NCI-H69 (cell line): ENCODE measurements at regions not wholly inside any gene's neighbourhood (a gene's known extent, or its start where the extent isn't known, plus 50 kb on each side); places are given as distances from the start of the nearest gene placed in this dataset.
"Not testable (repeated sequence)": the region's sequence is repeated elsewhere in the genome, so short reads cannot be mapped to it uniquely, and the experiment has no call there.

Source experiments
- DNase-seq: peaks from one replicate; lab custom pipeline; 2025; lab: John Stamatoyannopoulos, UW

DNA sequence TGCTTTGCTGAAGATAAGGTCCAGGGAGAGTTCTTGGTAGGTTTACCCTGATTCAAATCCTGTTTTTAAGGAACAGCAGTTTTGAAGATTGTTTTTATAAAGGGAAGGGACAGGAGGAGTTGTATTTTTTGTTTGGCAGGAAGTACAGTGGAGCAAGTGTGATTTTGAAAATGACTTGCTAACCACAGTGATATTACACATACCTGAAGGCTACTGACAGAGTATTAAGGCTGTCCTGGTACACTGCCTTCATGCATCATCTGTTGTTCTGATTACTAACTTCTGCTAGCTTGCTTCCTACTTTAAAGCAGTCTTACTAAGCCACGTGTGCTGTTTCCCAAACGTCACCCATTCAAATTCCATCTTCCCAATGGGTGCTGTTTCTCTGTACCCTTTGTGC, 559.5 kb upstream of the SGCD start:
- no peak for DNase-seq

DNA sequence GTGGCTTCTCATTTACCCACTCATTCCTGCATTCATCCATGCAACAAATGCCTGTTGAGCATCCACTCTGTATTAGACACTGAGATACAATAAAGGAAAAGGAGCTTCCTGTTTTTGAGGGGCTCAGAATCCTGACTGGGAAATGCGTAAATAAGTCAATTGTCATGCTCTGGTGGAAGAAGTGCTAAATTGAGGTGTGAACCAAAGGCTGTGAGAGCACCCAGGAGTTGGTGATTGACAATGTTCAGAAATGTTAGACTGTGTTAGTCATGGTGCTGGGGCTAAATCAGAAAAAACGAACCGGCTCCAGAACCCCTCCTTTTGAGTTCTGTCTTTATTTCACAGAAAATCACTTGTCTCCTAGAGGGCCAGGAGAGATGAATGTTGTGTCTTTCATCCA, 558.6 kb upstream of the SGCD start:
- no peak for DNase-seq

DNA sequence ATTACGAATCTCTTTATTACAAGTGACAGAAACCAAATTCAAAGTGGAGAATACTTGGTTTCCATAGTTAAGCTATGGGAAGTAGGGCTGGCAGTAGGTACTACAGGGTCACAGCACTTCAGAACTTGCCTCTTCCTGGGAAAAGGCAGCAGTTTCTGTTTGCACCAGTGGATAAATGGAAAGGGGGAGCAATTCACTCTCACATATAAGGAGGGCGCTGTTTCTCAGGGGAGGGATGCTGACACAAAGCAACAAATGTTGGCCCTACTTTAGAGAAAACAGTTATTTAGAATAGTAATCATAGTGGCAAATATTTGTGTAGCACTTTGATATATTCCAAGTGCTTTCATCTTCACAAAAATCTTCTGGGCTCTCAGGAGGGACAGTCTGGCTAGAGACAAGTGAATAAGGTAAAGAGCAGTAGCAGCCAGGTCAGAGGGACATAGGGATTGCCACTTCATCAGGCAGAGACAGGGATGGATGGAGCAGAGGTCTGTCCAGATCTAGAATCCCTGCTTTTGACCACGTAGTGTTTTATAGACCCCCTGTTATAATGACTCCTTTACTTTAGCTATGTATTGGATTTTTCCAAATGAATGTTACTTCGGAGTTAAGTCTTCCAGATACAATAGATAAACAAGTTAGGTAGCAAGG, 554.8 kb upstream of the SGCD start:
- peak; percentile 18 for DNase-seq

DNA sequence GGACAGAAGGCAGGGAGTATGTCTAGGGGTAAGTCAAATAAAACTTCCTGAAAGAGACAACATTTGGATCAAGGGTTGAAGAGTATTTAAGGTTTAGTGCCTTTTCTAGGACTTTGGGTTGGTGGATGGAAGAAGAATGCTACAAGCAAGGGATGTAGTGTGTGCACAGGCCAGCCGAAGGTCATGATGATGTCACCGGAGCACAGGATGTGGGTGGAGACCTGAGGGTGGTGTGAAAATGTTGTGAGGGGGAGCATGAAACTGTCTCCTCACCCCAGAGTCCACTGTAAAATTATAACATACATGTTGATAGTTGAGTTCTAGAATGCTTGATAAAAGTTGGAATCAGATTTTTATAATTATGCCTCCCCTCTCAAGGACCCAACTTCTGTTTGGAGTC, 553.3 kb upstream of the SGCD start:
- no peak for DNase-seq

DNA sequence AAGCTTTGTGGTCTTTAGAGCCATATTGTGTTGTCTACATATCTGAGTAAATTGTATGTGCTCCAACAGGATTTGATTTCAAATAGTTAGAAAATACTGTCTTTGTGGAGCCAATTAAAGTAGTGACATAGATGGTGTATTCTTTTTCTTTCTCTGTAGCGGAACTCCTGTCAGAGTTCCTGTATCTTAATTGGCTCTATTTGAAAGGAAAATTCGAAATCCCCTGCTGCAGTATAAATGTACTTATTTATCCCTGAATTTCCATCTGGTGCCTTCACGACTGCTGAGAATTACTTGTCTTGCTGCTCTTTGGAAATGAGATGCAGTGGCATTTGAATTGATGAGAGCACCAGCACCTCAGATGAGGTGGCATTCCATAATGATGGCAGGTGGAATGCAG, 546.7 kb upstream of the SGCD start:
- DNase-seq: no peak

DNA sequence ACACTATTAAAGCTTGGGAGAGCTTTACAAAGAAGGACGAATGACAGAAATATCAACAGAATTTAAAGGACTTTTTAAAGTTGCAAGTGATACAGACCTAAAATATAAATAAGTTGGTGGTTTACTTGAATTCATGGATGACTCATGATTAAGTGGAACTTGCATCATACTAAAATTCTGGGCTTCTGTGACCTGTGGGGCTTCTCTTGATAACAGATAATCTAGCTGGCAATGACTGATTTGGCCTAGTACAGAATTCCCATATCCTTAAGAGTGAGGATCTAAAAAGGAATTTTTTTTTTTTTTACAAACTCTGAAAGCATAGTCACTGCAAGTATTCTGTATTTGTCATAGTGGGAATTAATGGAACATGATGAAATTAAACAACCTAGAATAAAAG, 543.7 kb upstream of the SGCD start:
- no peak for DNase-seq

DNA sequence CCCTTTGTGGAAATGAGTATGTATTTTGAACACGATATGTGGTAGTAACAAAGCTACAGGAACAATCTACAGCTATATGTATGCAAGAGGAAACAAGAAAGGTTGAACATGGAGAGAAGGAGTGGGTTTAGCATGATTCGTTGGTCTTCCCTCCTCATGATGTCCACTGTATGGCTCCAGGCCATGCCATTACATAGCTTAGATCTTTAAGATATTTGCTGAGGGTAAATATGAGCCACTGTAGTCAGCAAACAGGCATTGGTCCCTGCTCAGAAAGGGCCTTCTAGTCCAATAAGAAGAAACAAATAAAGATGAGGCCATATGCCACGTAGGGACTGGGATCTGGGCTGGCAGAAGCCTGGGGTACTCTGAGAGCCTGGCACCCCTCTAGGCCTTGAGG, 543.2 kb upstream of the SGCD start:
- peak; percentile 17 for DNase-seq

DNA sequence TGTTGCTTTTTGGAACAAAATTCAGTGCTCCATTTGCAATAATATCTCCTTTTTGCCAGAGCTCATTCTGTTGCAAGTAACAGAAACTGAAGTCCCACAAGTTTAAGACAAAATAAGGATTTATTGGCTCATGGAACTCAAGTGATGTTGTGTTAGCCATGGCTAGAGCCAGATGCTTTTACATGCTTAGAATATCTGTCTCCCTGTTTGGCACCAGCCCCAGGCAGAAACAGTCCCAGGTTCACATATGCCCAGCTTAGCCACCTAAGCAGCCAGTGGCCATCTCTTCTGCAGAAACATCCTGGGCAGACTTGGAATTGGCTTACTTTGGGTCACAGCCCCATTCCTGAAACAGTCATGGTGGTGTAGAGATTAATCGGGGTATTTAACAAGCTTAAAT, 540.9 kb upstream of the SGCD start:
- DNase-seq: no peak

DNA sequence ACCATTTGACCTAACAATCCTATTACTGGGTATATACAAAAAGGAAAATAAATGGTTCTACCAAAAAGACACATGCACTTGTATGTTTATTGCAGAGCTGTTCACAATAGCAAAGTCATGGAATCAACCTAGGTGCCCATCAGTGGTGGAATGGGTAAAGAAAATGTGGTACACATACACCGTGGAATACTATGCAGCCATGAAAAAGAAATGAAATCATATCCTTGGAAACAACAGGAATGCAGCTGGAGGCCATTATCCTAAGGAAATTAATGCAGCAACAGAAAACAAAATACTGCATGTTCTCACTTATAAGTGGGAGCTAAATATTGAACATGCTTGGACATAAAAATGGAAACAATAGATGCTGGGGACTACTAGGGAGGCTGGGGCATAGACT, 534.1 kb upstream of the SGCD start:
- DNase-seq: no peak

DNA sequence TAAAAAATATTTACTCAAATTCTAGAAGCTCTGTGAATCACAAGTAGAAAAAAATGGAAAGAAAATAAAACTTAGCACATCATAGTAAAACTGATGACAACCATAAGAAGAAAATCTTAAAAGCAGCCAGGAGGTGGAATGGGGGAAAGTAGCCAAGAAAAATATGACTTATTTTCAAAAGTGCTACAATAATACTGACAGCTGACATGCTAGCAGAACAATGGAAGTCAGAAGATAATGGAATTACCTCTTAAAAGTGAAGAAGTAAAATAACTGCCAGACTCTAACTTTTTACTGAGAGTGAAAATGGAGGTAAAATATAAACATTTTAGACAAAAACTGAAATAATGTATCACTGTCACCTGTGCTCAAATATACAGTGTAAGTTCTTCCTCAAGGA, 532.2 kb upstream of the SGCD start:
- peak; percentile 29 for DNase-seq

DNA sequence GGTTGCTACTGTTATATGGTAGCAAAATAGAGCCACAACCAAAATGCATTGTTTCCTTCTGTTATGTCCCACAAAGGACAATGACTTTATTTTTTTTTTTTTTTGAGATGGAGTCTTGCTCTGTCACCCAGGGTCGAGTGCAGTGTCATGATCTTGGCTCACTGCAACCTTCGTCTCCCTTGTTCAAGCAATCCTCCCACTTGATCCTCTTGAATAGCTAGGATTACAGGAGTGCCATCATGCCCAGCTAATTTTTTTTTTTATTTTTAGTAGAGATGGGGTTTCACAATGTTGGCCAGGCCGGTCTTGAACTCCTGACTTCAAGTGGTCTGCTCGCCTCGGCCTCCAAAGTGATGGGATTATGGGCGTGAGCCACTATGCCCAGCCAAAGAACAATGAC, 527.7 kb upstream of the SGCD start:
- DNase-seq: no peak

DNA sequence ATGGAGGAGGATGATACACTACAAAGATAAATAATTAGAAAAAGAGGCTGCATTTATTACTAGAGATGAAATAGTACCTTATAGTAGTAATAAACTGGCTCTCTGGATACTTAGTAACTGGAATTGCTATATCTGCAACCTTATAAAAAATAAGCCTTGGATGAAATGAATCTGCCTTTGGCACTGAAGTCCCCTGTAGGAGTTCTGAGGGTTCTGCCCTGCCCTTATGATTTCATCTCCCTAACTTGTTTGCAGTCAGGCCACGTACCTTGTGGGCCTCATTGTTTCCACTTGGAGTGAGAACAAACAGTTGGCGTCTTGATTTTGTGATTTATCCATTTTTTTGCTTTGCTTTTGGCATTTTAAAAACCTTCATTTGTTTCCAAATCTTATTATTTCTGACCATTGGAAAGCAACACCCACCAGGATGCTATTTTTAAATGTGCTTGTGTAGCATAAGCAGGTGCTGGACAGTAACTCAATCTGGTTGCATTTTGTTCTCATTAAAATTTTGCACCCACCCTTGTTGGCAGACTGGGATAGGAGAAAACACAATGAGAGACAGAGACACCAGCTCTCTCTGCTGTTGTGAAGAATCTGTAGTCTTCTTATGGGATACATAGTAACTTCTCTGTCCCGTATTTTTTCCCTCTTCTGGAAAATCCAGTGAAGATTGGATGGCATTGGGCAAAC, 518.9 kb upstream of the SGCD start:
- DNase-seq: no peak

DNA sequence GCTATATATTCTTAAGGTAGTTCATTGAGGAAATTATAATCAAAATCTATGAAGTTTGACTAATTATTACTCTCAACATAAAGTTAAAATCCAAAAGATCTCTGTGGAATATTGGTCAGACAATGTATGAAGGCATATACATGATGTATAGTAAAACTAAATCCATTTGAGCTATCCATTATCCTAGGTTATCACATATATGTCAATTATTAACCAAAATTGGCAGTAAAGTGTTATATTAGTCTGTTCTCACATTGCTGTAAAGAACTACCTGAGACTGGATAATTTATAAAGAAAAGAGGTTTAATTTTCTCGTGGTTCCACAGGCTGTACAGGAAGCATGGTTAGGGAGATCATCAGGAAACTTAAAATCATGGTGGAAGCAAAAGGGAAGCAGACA, 511.7 kb upstream of the SGCD start:
- DNase-seq: no peak

DNA sequence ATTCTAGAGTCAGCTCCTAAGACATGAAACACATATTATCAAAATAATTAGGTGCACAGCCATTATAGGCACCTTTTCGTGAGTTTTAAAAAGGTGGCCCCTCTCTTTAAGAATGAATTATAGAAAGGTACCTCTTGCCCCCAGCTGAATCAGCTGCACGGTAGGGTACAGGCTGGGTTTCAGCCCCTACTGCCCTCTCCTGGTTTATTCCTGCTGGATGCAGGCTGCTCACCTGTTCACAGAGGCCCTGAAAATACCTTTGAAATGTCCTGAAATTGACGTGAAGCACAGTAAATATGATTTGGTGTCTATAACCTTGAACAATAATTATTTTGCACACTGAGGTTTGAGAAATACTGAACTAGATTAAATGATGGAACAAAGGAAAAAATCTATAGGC, 504.8 kb upstream of the SGCD start:
- peak; percentile 44 for DNase-seq

DNA sequence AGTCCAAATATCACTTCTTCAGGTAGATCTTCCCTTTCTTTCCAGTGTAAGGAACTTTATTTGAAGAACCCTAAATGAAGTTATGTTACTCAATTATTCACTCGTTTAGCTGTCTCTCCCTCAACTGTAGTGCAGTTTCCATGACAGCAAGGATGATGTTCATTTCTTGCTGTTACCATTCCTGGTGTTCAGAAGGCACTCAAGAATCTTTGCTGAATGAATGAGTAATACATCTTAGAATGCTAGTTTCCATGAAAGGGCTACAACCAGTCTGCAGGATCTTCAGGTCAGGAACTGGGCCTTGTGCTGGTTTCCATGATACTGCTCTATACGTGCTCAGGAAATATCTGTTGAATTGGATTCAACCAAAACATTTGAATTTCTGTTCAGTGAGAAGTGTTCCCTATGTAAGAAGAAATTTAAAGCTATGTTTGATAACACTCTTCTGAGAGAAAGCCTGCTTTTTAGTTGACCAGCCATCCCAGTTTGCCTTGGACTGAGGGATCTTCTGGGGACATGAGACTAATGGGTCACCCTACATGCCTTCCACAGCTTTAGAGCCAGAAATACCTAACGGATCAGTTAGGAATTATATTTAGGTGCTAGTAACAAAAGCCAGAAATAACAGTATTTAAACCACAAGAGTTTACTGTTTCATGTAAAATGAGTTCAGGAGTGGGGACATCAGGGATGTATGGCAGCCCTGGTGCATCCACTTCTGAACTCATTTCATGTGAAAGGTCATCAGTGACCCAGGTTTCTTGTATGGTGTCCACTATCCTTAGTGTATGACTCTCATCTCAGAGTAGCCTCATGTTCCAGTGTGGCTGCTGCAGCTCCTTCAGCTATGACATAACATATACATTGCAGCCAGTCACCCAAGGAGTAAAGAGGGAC, 500.1 kb upstream of the SGCD start:
- no peak for DNase-seq

DNA sequence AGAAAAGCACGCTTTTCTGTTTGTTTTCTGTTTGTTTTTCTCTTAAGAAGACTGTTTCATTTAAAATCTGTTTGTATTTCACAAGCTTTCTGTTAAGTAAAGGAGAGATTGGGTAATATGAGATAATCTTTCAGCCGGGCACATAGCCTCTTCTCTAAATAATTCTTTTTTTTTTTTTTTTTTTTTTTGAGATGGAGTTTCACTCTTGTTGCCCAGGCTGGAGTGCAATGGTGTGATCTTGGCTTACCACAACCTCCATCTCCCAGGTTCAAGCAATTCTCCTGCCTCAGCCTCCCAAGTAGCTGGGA, 499.5 kb upstream of the SGCD start:
- not testable (repeated sequence) for DNase-seq

DNA sequence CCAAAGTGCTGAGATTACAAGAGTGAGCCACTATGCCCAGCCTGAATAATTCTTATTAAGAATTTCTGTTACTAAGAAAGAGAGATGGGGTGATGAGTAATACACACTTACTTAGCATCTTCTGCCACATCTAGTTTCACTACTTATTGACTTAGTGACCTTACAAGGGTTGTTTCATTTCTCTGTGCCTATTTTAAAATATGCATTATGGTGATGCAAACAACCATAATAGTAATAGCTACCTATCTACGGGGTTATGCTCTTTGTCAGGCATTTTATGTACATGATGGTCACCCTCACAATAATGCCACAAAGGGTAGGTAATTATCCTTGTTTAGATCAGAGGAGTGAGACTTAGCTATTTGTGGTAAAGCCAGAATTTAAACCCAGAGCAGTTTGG, 499.0 kb upstream of the SGCD start:
- DNase-seq: no peak

DNA sequence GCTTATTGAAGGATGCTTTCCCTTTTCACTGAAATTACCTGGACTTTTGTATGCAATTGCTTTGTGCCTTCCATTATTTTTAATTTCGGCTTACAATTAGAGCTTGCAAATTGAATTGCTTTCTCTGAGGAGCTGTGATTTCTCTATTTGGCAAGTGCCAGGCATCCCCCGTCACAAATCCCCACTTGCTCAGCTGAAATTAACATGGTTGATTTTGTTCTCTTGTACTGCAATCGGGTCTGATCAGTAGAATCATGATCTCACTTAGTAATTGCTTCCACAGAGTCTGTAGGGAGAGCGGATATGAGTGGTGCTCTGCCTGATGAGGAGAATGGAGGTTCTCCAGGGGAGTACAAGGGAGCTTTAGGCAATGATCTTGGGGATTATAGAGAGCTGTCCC, 495.5 kb upstream of the SGCD start:
- DNase-seq: no peak

DNA sequence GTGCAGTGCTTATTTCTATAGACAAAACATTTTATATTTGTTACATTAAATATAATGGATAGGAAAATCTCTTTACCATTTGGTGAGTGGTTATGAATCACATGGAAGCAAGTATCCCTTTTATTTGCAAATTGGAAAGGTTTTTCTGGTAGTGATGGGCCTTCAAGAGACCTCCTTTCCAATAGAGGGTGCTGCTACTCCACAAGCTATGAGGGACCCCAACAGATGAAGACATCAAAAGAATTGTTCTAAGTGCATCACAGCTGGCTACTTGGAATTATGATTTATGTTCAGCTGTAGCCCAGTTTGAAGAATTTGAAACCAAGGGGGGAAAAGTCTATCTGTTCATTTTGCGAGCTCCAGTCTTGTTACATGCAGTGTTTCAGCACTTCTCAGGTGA, 493.7 kb upstream of the SGCD start:
- peak; percentile 68 for DNase-seq

DNA sequence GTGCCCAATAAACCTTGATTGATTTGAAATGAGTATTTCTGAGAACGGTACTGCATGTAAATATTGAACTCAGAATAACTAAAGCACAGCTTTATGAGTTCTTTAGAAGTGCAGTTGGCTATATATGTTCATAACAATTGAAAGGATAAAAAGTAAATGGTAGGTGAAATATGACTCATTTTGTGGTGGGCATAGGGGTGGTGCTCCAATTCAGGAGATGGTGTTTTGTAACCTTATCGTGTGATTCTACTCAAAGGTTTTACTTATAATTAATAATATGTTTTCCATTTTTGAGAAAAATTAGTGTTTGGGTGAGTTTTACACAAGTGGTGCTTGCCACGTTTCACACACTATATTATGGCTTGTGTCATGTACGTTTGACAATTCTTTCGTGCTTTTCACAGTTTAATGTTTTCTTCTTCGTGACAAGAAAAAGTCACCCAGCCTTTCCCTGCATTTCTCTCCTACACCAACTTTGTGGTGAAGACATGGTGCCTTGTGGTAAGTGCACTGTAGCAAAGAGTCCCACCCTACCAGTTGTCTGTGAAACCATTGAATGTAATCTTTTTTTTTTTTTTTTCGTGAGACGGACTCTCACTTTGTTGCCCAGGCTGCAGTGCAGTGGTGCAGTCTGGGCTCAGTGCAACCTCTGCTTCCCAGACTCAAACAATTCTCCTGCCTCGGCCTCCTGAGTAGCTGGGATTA, 492.5 kb upstream of the SGCD start:
- DNase-seq: no peak

DNA sequence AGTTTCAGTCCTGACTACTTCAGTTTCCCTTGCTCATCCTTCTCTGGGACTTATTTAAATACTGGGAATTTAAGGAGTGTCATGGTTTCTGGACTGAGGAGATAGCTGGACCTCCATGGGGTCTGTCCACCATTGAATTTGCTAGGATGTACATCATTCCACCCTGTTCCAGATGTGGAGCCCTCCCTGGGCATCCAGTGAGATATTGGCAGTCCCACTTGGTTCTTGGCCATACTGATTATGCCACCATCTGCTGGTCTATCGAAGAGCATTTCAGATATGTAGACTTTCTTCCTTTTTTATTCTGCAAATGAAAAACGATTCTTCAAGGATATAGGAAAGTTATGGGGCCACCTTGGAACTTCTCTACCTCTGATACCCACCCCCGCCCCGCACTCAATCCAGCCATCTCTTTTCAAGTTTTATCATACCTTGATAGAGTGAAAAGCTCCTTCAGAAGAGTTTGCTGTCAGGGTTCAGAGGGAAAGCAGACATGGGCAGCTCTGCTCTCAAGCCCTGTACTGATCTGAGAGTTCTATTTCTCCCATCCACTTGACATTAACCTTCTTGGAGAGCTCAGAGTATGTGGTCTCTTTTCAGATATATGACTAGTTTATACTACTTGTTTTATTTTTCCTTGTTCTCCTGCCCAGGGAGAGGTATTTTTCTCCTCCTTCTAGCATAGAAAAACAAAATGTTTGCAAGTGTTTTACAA, 490.7 kb upstream of the SGCD start:
- no peak for DNase-seq

DNA sequence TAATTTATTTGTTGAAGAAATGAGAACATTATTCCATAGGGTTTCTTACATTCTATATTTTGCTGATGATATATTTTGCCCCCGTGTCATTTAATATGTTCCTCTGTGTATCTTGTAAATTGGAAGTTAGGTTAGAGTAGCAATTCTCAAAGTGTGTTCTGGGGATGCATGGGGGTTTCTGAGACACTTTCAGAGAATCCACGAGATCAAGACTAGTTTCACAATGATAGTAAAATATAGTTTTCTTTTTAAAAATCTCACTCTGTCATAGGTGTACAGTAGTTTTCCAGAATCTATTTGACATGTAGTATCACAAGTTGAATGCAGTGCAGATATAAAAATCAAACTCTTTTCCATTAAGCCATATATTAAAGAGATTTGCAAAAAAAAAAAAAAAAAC, 488.6 kb upstream of the SGCD start:
- no peak for DNase-seq
